ENCODE measurements at regions not wholly inside any gene's neighbourhood (a gene's known extent, or its start where the extent isn't known, plus 50 kb on each side); places are given as distances from the start of the nearest gene placed in this dataset.

- no peak for TF ChIP-seq CTCF (IDR thresholded peaks at IDR 0.05; ENCODE audit: insufficient read depth, low read depth, low read length)
- TF ChIP-seq EZH2 (IDR thresholded peaks at IDR 0.05; ENCODE audit: insufficient read depth, low read length) = no peak
Observed at GRCh38 chr4:66791686-66792085, 753.6 kb downstream of the CENPC start.

All from astrocyte (in vitro differentiated cells and primary cell).